NT2/D1 (cell line): ENCODE measurements at regions not wholly inside any gene's neighbourhood (a gene's known extent, or its start where the extent isn't known, plus 50 kb on each side); places are given as distances from the start of the nearest gene placed in this dataset.

ENCODE experiments used
- SUZ12 ChIP-seq: IDR thresholded peaks from 2 replicates; pipeline ENCODE4 v1.6.1; 2011; ENCODE audit not compliant: insufficient read length, insufficient read depth; ENCODE audit errors: extremely low read depth
- YY1 ChIP-seq: IDR thresholded peaks from 2 replicates; pipeline ENCODE4 v1.6.1; 2011; ENCODE audit not compliant: insufficient read length, insufficient read depth
- ZNF274 ChIP-seq: IDR thresholded peaks from 2 replicates; pipeline ENCODE4 v1.6.1; 2011; ENCODE audit warnings: mild to moderate bottlenecking, low read depth, low read length

GRCh38 chr4:71847300-71847699 lies 63.4 kb upstream of the GC start:
- no peak for TF ChIP-seq ZNF274
- TF ChIP-seq YY1, result no peak
- TF ChIP-seq SUZ12, result no peak
